Bronchial epithelial cell (primary cell): ENCODE measurements at regions not wholly inside any gene's neighbourhood (a gene's known extent, or its start where the extent isn't known, plus 50 kb on each side); places are given as distances from the start of the nearest gene placed in this dataset.

ENCODE experiments used
- DNase-seq: peaks from one replicate; pipeline ENCODE4 v3.0.0-alpha.2; 2010; ENCODE audit warnings: low read depth
- FAIRE-seq: peaks from 2 replicates; lab custom pipeline; 2011; peaks lifted over from hg19 to GRCh38; lab: Jason Lieb, UNC
- H3K27me3 ChIP-seq: 2 replicates; pipeline ENCODE4 v1.5.1; 2011; ENCODE audit warnings: low read length; ENCODE audit not compliant: control insufficient read depth, insufficient read depth
- H3K36me3 ChIP-seq: 2 replicates; pipeline ENCODE4 v1.5.1; 2011; ENCODE audit warnings: low read length; ENCODE audit not compliant: control insufficient read depth, insufficient read depth
- H3K4me3 ChIP-seq: 2 replicates; pipeline ENCODE4 v1.5.1; 2011; ENCODE audit warnings: mild to moderate bottlenecking, low read depth, low read length, control low read depth
- CTCF ChIP-seq: IDR thresholded peaks from 2 replicates; pipeline ENCODE4 v1.5.1; 2011; ENCODE audit warnings: mild to moderate bottlenecking, moderate library complexity, low read length, control low read depth, inconsistent platforms; ENCODE audit not compliant: insufficient read depth, severe bottlenecking

DNA sequence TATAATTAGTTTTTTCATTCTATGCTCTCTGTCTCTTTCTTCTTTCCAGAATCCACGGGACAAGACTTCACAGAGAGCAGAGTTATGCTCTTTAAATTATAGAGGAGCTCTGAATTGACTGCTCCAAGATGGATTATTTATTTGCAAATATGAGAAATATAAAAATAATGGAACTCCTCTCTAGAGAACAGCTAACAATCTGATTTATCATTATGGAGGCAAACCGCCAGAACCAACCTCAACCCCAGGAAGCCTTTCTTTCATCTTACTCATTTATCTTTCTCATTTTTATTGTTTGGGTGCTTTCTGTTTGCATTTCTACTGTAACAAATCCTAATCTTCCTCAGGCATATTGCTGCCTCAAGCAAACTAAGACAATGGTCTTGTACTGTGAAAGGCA lies 216.5 kb downstream of the C12orf50 start:
- DNase-seq (no peak), FAIRE-seq (no peak)
- Histone ChIP-seq H3K36me3 (no peaks in the 10 kb centered on the region), H3K4me3 (no peak overlapping the region), H3K27me3 (no peaks in the 10 kb centered on the region)
- TF ChIP-seq CTCF: no peak

GRCh38 chr12:87812030-87812429 lies 217.2 kb downstream of the C12orf50 start:
- Histone ChIP-seq H3K36me3 (no peaks in the 10 kb centered on the region), H3K27me3 (no peaks in the 10 kb centered on the region), H3K4me3 (no peak overlapping the region)
- TF ChIP-seq CTCF: no peak
- no peak for FAIRE-seq
- DNase-seq: peak; percentile 35

- FAIRE-seq (no peak), DNase-seq (no peak)
- Histone ChIP-seq H3K27me3 (no peaks in the 10 kb centered on the region), H3K36me3 (no peaks in the 10 kb centered on the region), H3K4me3 (no peak overlapping the region)
- no peak for TF ChIP-seq CTCF
These were observed 219.3 kb downstream of the C12orf50 start for GRCh38 chr12:87809916-87810315.

- FAIRE-seq: no peak
- Histone ChIP-seq H3K27me3 (no peaks in the 10 kb centered on the region), H3K4me3 (no peak overlapping the region), H3K36me3 (no peaks in the 10 kb centered on the region)
- DNase-seq: no peak
- no peak for TF ChIP-seq CTCF
These were observed 222.1 kb downstream of the C12orf50 start for GRCh38 chr12:87807086-87807485.

- no peak for FAIRE-seq
- Histone ChIP-seq H3K36me3 (no peaks in the 10 kb centered on the region), H3K4me3 (no peak overlapping the region), H3K27me3 (no peaks in the 10 kb centered on the region)
- DNase-seq: peak; percentile 42
- TF ChIP-seq CTCF: no peak
These were observed 222.9 kb downstream of the C12orf50 start for GRCh38 chr12:87806310-87806709.

GRCh38 chr12:87804386-87804785 lies 224.8 kb downstream of the C12orf50 start:
- FAIRE-seq: no peak
- TF ChIP-seq CTCF: no peak

More at GRCh38 chr12:87804386-87804785, 224.8 kb downstream of the C12orf50 start:
- DNase-seq: no peak
- H3K4me3 ChIP-seq: no peak overlapping the region
- no peaks in the 10 kb centered on the region for H3K27me3 ChIP-seq
- no peaks in the 10 kb centered on the region for H3K36me3 ChIP-seq
